GM18502 (cell line): ENCODE measurements at regions not wholly inside any gene's neighbourhood (a gene's known extent, or its start where the extent isn't known, plus 50 kb on each side); places are given as distances from the start of the nearest gene placed in this dataset.

Experiments
- ATAC-seq: cut with Tn5 transposase; IDR thresholded peaks from one replicate; pipeline ENCODE4 v1.9.1; 2021; ENCODE audit warnings: mild to moderate bottlenecking; ENCODE audit not compliant: unreplicated experiment, poor library complexity

DNA sequence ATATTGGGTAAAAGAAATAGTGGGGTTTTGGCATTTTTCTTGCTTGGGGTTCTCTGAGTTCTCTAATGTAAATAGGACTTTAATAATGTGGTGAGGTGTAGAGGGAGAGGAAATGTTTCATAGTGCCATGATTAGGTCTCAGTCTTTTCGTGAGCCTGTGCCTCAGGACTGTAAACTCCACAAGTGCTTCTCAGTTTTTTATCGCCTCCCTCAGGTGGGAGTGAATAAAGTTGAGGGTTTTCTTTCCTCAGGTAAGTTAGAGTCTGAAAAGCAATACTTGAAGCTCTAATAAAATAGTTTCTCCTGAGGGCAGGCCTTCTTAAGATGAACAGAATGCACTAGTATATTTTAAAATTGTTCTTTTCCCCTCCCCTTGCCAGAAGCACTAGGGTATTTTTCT, 243.1 kb upstream of the SETBP1 start:
- no peak for ATAC-seq

- no peak for ATAC-seq
These were observed 230.5 kb upstream of the SETBP1 start for GRCh38 chr18:44450226-44450625.

- ATAC-seq: no peak
These were observed 228.3 kb upstream of the SETBP1 start for GRCh38 chr18:44452346-44452745.

DNA sequence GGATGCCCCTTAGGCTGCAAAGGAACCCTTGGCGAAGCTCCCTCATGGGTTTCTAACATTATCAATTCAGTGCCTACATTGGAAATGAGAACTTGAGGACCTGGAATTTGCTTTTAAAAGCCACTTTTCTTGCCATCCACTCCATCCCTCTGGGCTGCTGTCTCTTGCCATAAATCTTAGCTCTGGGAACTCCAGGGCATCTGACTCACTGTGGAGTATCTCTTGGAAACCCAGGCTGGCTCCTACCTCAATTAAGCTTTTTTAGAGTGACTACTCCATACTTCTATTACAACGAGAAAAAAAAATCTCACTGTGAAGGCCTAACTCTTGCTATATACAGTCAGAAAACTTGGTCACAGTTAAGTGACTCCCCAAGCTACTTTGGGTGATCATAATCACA, 227.2 kb upstream of the SETBP1 start:
- ATAC-seq: no peak

GRCh38 chr18:44458777-44459176, 221.9 kb upstream of the SETBP1 start:
- no peak for ATAC-seq

GRCh38 chr18:44464398-44465180, 216.1 kb upstream of the SETBP1 start:
- no peak for ATAC-seq

DNA sequence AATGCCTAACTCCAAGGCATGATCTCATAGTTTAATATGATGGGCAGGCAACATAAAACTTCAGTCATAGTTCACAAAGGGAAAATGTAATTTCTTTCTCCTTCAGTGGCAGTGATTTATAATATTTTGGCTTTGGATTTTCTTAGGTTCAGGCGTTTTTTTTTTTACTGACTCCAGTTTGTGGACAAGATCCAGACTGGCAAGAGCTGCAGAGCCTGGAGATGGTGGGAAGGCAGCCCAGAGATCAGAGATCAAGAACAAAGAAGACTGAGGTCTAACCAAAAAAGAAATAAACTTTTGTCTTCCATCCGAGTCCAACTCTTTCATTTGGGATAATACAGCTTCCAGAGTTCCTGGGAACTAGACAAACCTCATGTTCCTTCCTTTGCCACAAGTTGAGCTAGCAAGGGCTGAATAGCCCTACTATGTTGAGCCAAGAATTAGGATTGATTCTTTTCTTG, 215.3 kb upstream of the SETBP1 start:
- no peak for ATAC-seq

DNA sequence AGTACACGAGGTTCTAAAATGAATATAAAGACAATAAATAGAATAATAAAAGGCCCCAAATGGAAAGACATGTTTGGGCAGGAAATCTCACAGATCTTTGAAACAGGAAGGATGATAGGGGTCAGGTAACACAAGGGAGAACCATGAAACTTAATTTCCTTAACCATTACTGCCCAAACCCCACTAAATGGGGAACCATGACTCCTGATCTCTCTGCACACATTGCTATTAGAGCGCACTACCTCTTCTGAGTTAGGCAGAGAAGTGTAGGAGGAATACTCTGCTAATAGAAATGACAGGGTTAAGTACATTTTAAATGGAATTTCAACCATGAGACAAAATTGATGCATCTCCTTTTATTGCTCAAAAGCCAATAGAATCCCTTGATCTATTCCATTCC, 213.7 kb upstream of the SETBP1 start:
- no peak for ATAC-seq

DNA sequence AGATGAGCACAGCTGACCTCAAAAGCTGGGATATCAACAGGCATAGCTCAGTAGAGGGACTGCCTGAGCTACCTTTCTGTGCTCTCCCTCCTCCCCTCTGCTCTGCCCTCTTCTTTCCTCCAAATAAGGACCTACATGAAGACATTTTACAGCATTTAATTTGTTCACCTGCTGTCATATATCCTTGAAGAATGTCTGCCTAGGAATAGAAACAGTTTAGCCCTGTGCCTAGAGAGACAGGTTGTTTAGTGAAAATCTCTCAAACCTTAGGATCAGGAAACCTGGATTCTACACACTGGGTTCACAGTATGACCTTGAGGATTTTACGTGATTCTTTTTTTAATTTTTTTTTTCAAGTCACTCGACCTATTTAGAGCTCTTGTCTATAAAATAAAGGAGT, 213.0 kb upstream of the SETBP1 start:
- ATAC-seq: no peak

- no peak for ATAC-seq
These were observed 207.2 kb upstream of the SETBP1 start for GRCh38 chr18:44473394-44474066.

- no peak for ATAC-seq
These were observed 206.6 kb upstream of the SETBP1 start for GRCh38 chr18:44474067-44474411.

- ATAC-seq: no peak
These were observed 206.1 kb upstream of the SETBP1 start for GRCh38 chr18:44474591-44474990.

GRCh38 chr18:44482761-44483160, 197.9 kb upstream of the SETBP1 start:
- no peak for ATAC-seq

DNA sequence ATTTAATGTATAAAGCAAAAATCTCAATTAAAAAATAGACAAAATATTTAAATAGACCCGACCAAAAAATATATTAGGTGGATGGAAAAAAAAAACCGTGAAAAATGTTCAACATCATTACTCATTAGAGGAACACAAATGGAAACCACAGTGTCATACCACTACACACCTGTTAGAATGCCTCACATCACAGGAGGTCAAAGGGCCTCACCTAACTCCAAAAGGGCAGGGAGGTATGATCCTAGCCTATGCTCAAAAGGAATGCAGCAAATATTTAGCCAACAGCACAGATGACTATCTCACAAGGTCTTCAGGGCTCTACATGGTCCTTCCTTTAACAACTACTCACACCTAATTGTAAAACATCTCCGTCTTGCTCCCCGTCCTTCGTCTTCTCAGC, 185.5 kb upstream of the SETBP1 start:
- ATAC-seq: no peak

DNA sequence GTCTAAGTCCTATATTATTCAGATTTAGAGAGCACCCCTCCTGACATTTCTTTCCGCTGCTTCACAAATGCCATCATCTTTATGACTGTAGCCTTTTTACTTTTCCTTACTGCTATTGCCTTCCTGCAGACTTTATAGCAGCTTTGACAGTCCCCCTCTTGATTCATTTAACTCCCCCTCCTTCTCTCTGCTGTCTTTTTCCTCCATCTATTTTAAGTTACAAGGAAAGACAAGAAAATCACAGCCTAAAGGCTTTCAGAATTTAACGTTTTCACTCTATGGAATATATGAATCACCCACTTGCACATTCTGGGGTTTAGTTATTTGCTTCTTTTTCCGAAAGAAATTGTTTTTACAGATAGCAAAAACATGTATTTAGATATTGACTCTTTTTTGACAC, 183.4 kb upstream of the SETBP1 start:
- no peak for ATAC-seq

DNA sequence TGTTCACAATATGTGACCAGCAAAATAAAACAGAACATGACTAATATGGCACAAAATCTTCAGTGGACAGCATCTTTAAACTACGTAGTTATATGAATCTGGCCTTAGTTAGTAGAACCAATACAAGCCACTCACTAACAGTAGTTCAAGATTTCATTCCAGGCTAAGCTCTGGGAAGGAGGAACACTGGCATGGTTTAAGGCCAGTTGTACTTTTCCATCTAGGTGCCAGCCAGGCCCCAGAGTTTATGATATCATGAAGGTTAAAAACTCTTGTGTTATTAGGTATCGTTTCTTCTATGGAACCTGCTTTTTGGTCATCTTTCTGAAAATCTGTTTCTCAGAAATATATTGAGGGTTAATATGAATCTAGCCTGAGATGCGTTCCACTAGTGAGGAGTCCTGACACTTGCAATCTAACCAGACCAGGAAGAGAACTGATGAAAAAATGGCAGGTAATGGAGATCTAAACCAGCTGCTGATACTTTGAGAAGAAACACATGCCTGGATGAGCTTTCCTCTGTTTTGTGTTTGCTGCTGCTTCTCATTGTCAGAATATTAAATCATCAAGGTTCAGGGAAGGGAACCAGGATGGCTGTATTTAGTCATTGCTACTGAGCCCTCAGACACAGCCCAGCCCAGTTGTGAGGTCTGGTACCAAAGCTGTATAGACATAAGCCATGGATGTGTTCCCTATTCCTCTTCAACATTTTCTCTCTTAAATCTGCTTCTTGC, 182.8 kb upstream of the SETBP1 start:
- ATAC-seq: no peak

- no peak for ATAC-seq
These were observed 179.7 kb upstream of the SETBP1 start for GRCh38 chr18:44500808-44501610.

GRCh38 chr18:44502221-44502620, 178.5 kb upstream of the SETBP1 start:
- ATAC-seq: no peak

GRCh38 chr18:44502790-44503189, 177.9 kb upstream of the SETBP1 start:
- ATAC-seq: no peak

DNA sequence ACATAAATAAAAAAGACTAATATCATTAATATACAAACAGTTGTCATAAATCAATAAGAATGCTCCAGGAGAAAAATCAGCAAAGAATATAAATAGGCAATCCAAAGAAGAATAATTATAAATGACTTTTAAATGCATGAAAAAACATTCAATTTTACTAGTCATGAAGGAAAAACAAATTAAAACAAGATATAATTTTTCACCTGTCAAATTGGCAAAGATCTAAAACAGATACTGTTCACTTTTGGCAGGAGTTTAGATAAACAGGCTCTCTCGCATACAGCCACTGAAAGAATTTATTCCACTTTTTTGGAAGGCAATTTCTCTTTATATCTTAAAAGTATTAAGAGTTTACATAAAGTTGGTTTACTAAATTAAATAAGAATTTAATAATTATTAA, 176.8 kb upstream of the SETBP1 start:
- no peak for ATAC-seq
